Gastrocnemius medialis (tissue), 4 donors: ENCODE measurements at regions not wholly inside any gene's neighbourhood (a gene's known extent, or its start where the extent isn't known, plus 50 kb on each side); places are given as distances from the start of the nearest gene placed in this dataset.

ENCODE experiments used
- ATAC-seq, 2 donors: fragments of 150-250 bp; one replicate each; pipeline ENCODE4 v1.9.1; 2016
- DNase-seq, 2 donors: peaks; one replicate each; pipeline ENCODE4 v3.0.0-alpha.2; 2019
- H3K27ac ChIP-seq, 4 donors: fragments of 200-600 bp; sonication (generic); 1 replicate in 1 of 4; 2 replicates in 3 of 4; pipeline ENCODE4 v1.5.1; 2016 to 2018; ENCODE audit warnings: mild to moderate bottlenecking in 2 of 4, moderate library complexity in 1 of 4
- H3K27me3 ChIP-seq, 3 donors: fragments of 200-600 bp; sonication (generic) in 2 of 3; 1 replicate in 1 of 3; 2 replicates in 2 of 3; pipeline versions ENCODE4 v1.5.1 to v1.6.0; 2016 to 2019; ENCODE audit warnings: mild to moderate bottlenecking in 1 of 3, moderate library complexity in 1 of 3
- H3K36me3 ChIP-seq, 2 donors: fragments of 200-600 bp; sonication (generic) in 1 of 2; one replicate each; pipeline ENCODE4 v1.5.1; 2017 to 2018
- H3K4me1 ChIP-seq, 2 donors: fragments of 200-600 bp; sonication (generic) in 1 of 2; one replicate each; pipeline ENCODE4 v1.5.1; 2016 to 2017; ENCODE audit warnings: mild to moderate bottlenecking in 2 of 2
- H3K4me3 ChIP-seq, 4 donors: fragments of 200-600 bp; sonication (generic) in 3 of 4; 1 replicate in 1 of 4; 2 replicates in 3 of 4; pipeline ENCODE4 v1.5.1; 2016 to 2019; ENCODE audit warnings: mild to moderate bottlenecking in 2 of 4
- H3K9me3 ChIP-seq, 3 donors: fragments of 200-600 bp; sonication (generic) in 2 of 3; 1 replicate in 1 of 3; 2 replicates in 2 of 3; pipeline ENCODE4 v1.5.1; 2016 to 2019
- CTCF ChIP-seq, 5 experiments: fragments of 450-650 bp in 3 of 5; fragments of 200-600 bp in 2 of 5; sonication (generic) in 2 of 5; IDR thresholded peaks in 4 of 5; conservative IDR thresholded peaks in 1 of 5; 1 replicate in 4 of 5; 2 replicates in 1 of 5; pipeline ENCODE4 v1.5.1; 2016 to 2019; ENCODE audit warnings: antibody characterized with exemption in 5 of 5, mild to moderate bottlenecking in 3 of 5, moderate library complexity in 3 of 5
- POLR2A ChIP-seq, 2 donors: fragments of 450-650 bp; IDR thresholded peaks; one replicate each; pipeline ENCODE4 v1.6.1; 2017; ENCODE audit warnings: antibody characterized with exemption in 2 of 2, mild to moderate bottlenecking in 2 of 2, moderate library complexity in 2 of 2
- in situ Hi-C, 4 donors: fragments of 200-750 bp; cut with MboI; loops; one replicate each; pipeline versions ENCODE4 v1.15.0 to v1.8.0; 2017; ENCODE audit warnings: low sequenced_read_pairs in 4 of 4
- intact Hi-C: fragments of 100-400 bp; cut with DNase I; formaldehyde crosslinking; loops from one replicate; pipeline ENCODE4 v1.15.1; 2023; ENCODE audit warnings: low total_unique reads

GRCh38 chr6:169898788-169899480, 147.5 kb downstream of the ERMARD start:
- no peaks in the 10 kb centered on the region for H3K4me1 ChIP-seq
- peak overlapping the region in 1 of 4 donors; percentile 1 for H3K4me3 ChIP-seq
- ATAC-seq (peak in 1 of 2 donors; percentile 42), DNase-seq (no peak)
- no peaks in the 10 kb centered on the region for H3K9me3 ChIP-seq
- no peaks in the 10 kb centered on the region for H3K36me3 ChIP-seq
- intact Hi-C loops (no loop called here), in situ Hi-C loops (no loop called here)
- no peaks in the 10 kb centered on the region for H3K27me3 ChIP-seq
- TF ChIP-seq CTCF (IDR thresholded peaks at IDR 0.05 in 4 of 5, conservative IDR thresholded peaks at IDR 0.05 in 1 of 5): no peak
- no peak for TF ChIP-seq POLR2A (IDR thresholded peaks at IDR 0.05)
- no peak overlapping the region for H3K27ac ChIP-seq

- Histone ChIP-seq H3K9me3 (no peaks in the 10 kb centered on the region), H3K4me1 (no peaks in the 10 kb centered on the region), H3K36me3 (no peaks in the 10 kb centered on the region), H3K4me3 (no peak overlapping the region), H3K27me3 (no peaks in the 10 kb centered on the region), H3K27ac (no peak overlapping the region)
- DNase-seq: no peak
- in situ Hi-C loops: no loop called here
- ATAC-seq: no peak
- intact Hi-C loops: no loop called here
- no peak for TF ChIP-seq POLR2A (IDR thresholded peaks at IDR 0.05)
- TF ChIP-seq CTCF (IDR thresholded peaks at IDR 0.05 in 4 of 5, conservative IDR thresholded peaks at IDR 0.05 in 1 of 5): no peak
Measured at GRCh38 chr6:169897601-169898358, 146.4 kb downstream of the ERMARD start.

GRCh38 chr6:169896826-169897456, 145.5 kb downstream of the ERMARD start:
- H3K36me3 ChIP-seq: no peaks in the 10 kb centered on the region
- H3K4me3 ChIP-seq: no peak overlapping the region
- H3K4me1 ChIP-seq: no peaks in the 10 kb centered on the region
- intact Hi-C loops (no loop called here), in situ Hi-C loops (no loop called here)
- H3K27me3 ChIP-seq: no peaks in the 10 kb centered on the region
- ATAC-seq (no peak), DNase-seq (no peak)
- TF ChIP-seq POLR2A (IDR thresholded peaks at IDR 0.05): no peak
- no peak for TF ChIP-seq CTCF (IDR thresholded peaks at IDR 0.05 in 4 of 5, conservative IDR thresholded peaks at IDR 0.05 in 1 of 5)
- H3K27ac ChIP-seq: no peak overlapping the region
- H3K9me3 ChIP-seq: no peaks in the 10 kb centered on the region

- no peaks in the 10 kb centered on the region for H3K9me3 ChIP-seq
- no peak overlapping the region for H3K27ac ChIP-seq
- DNase-seq (no peak), ATAC-seq (no peak)
- H3K36me3 ChIP-seq: no peaks in the 10 kb centered on the region
- in situ Hi-C loops: no loop called here
- intact Hi-C loops: no loop called here
- no peaks in the 10 kb centered on the region for H3K27me3 ChIP-seq
- H3K4me1 ChIP-seq: no peaks in the 10 kb centered on the region
- no peak overlapping the region for H3K4me3 ChIP-seq
- TF ChIP-seq CTCF (IDR thresholded peaks at IDR 0.05 in 4 of 5, conservative IDR thresholded peaks at IDR 0.05 in 1 of 5) (no peak), POLR2A (IDR thresholded peaks at IDR 0.05) (no peak)
Measured at GRCh38 chr6:169895926-169896761, 144.7 kb downstream of the ERMARD start.
